Caco-2 (cell line): ENCODE measurements at regions not wholly inside any gene's neighbourhood (a gene's known extent, or its start where the extent isn't known, plus 50 kb on each side); places are given as distances from the start of the nearest gene placed in this dataset.

Source experiments
- BruUV-seq: library from RNA; stranded (reverse); fragments of 400-500 nt; replicated peaks from 2 replicates; lab custom pipeline; 2021; lab: Mats Ljungman, UMichigan
- CTCF ChIA-PET: fragments of 300-600 bp; sonication (Branson Sonifier 250); formaldehyde crosslinking; loops from one replicate; lab custom pipeline; 2022; ENCODE audit warnings: antibody characterized with exemption; lab: Charles Lee
- POLR2A ChIA-PET: fragments of 300-600 bp; sonication (Branson Sonifier 250); formaldehyde crosslinking; loops from one replicate; lab custom pipeline; 2022; ENCODE audit warnings: antibody characterized with exemption; lab: Charles Lee
- DNase-seq, 2 experiments: peaks; one replicate each; pipeline versions ENCODE4 v3.0.0 to v3.0.0-alpha.2; 2020 to 2022
- H3K27me3 ChIP-seq: replicated peaks from 2 replicates; pipeline ENCODE4 v1.6.0; 2011; ENCODE audit warnings: low read length; ENCODE audit not compliant: control insufficient read depth, insufficient read depth
- H3K36me3 ChIP-seq: 2 replicates; pipeline ENCODE4 v1.5.1; 2011; ENCODE audit warnings: low read length; ENCODE audit not compliant: control insufficient read depth, insufficient read depth
- H3K4me1 ChIP-seq: fragments of 250-450 bp; sonication (Bioruptor Pico); 2 replicates; pipeline ENCODE4 v1.5.1; 2020; ENCODE audit warnings: mild to moderate bottlenecking
- H3K4me3 ChIP-seq: 2 replicates; pipeline ENCODE4 v1.5.1; 2011; ENCODE audit warnings: low read depth, mild to moderate bottlenecking, control low read depth, low read length
- H3K9me3 ChIP-seq: fragments of 250-450 bp; sonication (Bioruptor Pico); 2 replicates; pipeline ENCODE4 v1.5.1; 2020; ENCODE audit warnings: mild to moderate bottlenecking, moderate library complexity
- H3K27ac Mint-ChIP-seq: one replicate; pipeline ENCODE4 v1.8.0; 2022; ENCODE audit warnings: mixed read lengths; ENCODE audit not compliant: unreplicated experiment
- H3K27me3 Mint-ChIP-seq: one replicate; pipeline ENCODE4 v1.8.0; 2022; ENCODE audit warnings: mixed read lengths; ENCODE audit not compliant: insufficient read depth, unreplicated experiment
- H3K36me3 Mint-ChIP-seq: one replicate; pipeline ENCODE4 v1.8.0; 2022; ENCODE audit warnings: mild to moderate bottlenecking, mixed read lengths; ENCODE audit not compliant: insufficient read depth, unreplicated experiment
- H3K4me1 Mint-ChIP-seq: one replicate; pipeline ENCODE4 v1.8.0; 2022; ENCODE audit warnings: low read depth, mixed read lengths; ENCODE audit not compliant: unreplicated experiment
- H3K4me3 Mint-ChIP-seq: one replicate; pipeline ENCODE4 v1.8.0; 2022; ENCODE audit warnings: mild to moderate bottlenecking, moderate library complexity, mixed read lengths; ENCODE audit not compliant: unreplicated experiment
- H3K9me3 Mint-ChIP-seq: one replicate; pipeline ENCODE4 v1.8.0; 2022; ENCODE audit warnings: mixed read lengths; ENCODE audit not compliant: unreplicated experiment
- CTCF ChIP-seq, 2 experiments: fragments of 200-600 bp in 1 of 2; IDR thresholded peaks; 1 replicate in 1 of 2; 2 replicates in 1 of 2; pipeline versions ENCODE4 v1.5.1 to v1.8.0; 2011 to 2022; ENCODE audit warnings: antibody characterized with exemption in 1 of 2, control low read depth in 1 of 2, inconsistent platforms in 1 of 2, low read depth in 1 of 2, low read length in 1 of 2, mild to moderate bottlenecking in 1 of 2, moderate library complexity in 1 of 2; ENCODE audit not compliant: insufficient read depth in 1 of 2, severe bottlenecking in 1 of 2, unreplicated experiment in 1 of 2
- intact Hi-C: fragments of 100-400 bp; cut with micrococcal nuclease; formaldehyde crosslinking; loops from one replicate; pipeline ENCODE4 v1.10.0; 2022; ENCODE audit not compliant: unreplicated experiment

GRCh38 chr3:86282106-86282787 is 708.7 kb downstream of the VGLL3 start:
- no peak overlapping the region for H3K27ac Mint-ChIP-seq
- H3K4me1 Mint-ChIP-seq: no peaks in the 10 kb centered on the region
- no peaks in the 10 kb centered on the region for H3K36me3 Mint-ChIP-seq
- TF ChIP-seq CTCF (IDR thresholded peaks at IDR 0.05; ENCODE audit: insufficient read depth in 1 of 2, low read depth in 1 of 2, low read length in 1 of 2, severe bottlenecking in 1 of 2, unreplicated experiment in 1 of 2): no peak
- H3K9me3 ChIP-seq: no peaks in the 10 kb centered on the region
- no peak overlapping the region for H3K4me3 Mint-ChIP-seq
- peaks cover 2% of the 10 kb centered on the region for H3K27me3 Mint-ChIP-seq
- no peak overlapping the region for H3K4me3 ChIP-seq
- DNase-seq: no peak
- intact Hi-C loops: no loop called here
- ChIA-PET POLR2A (no interaction called here), CTCF (no interaction called here)
- BruUV-seq: no TSS peak
- H3K9me3 Mint-ChIP-seq: peaks cover 6% of the 10 kb centered on the region
- H3K4me1 ChIP-seq: no peaks in the 10 kb centered on the region
- no peaks in the 10 kb centered on the region for H3K27me3 ChIP-seq
- no peaks in the 10 kb centered on the region for H3K36me3 ChIP-seq

- no peak overlapping the region for H3K4me3 ChIP-seq
- Mint-ChIP-seq H3K36me3 (no peaks in the 10 kb centered on the region), H3K27me3 (peaks cover 4% of the 10 kb centered on the region), H3K4me1 (no peaks in the 10 kb centered on the region), H3K4me3 (no peak overlapping the region), H3K9me3 (no peaks in the 10 kb centered on the region), H3K27ac (no peak overlapping the region)
- TF ChIP-seq CTCF (IDR thresholded peaks at IDR 0.05; ENCODE audit: insufficient read depth in 1 of 2, low read depth in 1 of 2, low read length in 1 of 2, severe bottlenecking in 1 of 2, unreplicated experiment in 1 of 2): no peak
- BruUV-seq: no TSS peak
- intact Hi-C loops: no loop called here
- ChIA-PET POLR2A (no interaction called here), CTCF (no interaction called here)
- H3K9me3 ChIP-seq: no peaks in the 10 kb centered on the region
- no peaks in the 10 kb centered on the region for H3K36me3 ChIP-seq
- DNase-seq: no peak
- no peaks in the 10 kb centered on the region for H3K27me3 ChIP-seq
- no peaks in the 10 kb centered on the region for H3K4me1 ChIP-seq
These were observed 721.4 kb downstream of the VGLL3 start for GRCh38 chr3:86269364-86270155.

GRCh38 chr3:86257955-86258641 is 732.9 kb downstream of the VGLL3 start:
- H3K27me3 Mint-ChIP-seq: peaks cover 4% of the 10 kb centered on the region
- DNase-seq: no peak
- TF ChIP-seq CTCF (IDR thresholded peaks at IDR 0.05; ENCODE audit: insufficient read depth in 1 of 2, low read depth in 1 of 2, low read length in 1 of 2, severe bottlenecking in 1 of 2, unreplicated experiment in 1 of 2): no peak

More at GRCh38 chr3:86257955-86258641, 732.9 kb downstream of the VGLL3 start:
- Mint-ChIP-seq H3K4me3 (no peak overlapping the region), H3K27ac (no peak overlapping the region), H3K9me3 (no peaks in the 10 kb centered on the region), H3K4me1 (no peaks in the 10 kb centered on the region), H3K36me3 (no peaks in the 10 kb centered on the region)
- H3K4me3 ChIP-seq: no peak overlapping the region
- no peaks in the 10 kb centered on the region for H3K36me3 ChIP-seq
- no peaks in the 10 kb centered on the region for H3K4me1 ChIP-seq
- no peaks in the 10 kb centered on the region for H3K27me3 ChIP-seq
- BruUV-seq: no TSS peak
- no peaks in the 10 kb centered on the region for H3K9me3 ChIP-seq
- intact Hi-C loops: no loop called here
- ChIA-PET POLR2A (no interaction called here), CTCF (no interaction called here)
